DMS114 treated with DMSO at 0.1 percent for 48 hours (cell line): ENCODE measurements at regions not wholly inside any gene's neighbourhood (a gene's known extent, or its start where the extent isn't known, plus 50 kb on each side); places are given as distances from the start of the nearest gene placed in this dataset.

ENCODE experiments used
- DNase-seq: peaks from one replicate; lab custom pipeline; 2025; ENCODE audit not compliant: unreplicated experiment; lab: John Stamatoyannopoulos, UW

GRCh38 chr21:41653954-41654491, 112.8 kb downstream of the RIPK4 start:
- no peak for DNase-seq

GRCh38 chr21:41653243-41653953, 113.5 kb downstream of the RIPK4 start:
- DNase-seq = no peak

GRCh38 chr21:41651830-41652229, 115.0 kb downstream of the RIPK4 start:
- DNase-seq = no peak

GRCh38 chr21:41651406-41651805, 115.4 kb downstream of the RIPK4 start:
- DNase-seq = no peak

- DNase-seq = no peak
Measured at GRCh38 chr21:41650526-41651145, 116.2 kb downstream of the RIPK4 start.

GRCh38 chr21:41648591-41649031, 118.2 kb downstream of the RIPK4 start:
- no peak for DNase-seq

- no peak for DNase-seq
Measured at GRCh38 chr21:41647806-41648561, 118.9 kb downstream of the RIPK4 start.

GRCh38 chr21:41643246-41643966, 123.4 kb downstream of the RIPK4 start:
- no peak for DNase-seq

GRCh38 chr21:41641821-41642701, 124.8 kb downstream of the RIPK4 start:
- DNase-seq = no peak

- DNase-seq = no peak
Measured at GRCh38 chr21:41641510-41641815, 125.4 kb downstream of the RIPK4 start.

GRCh38 chr21:41640748-41641509, 125.9 kb downstream of the RIPK4 start:
- no peak for DNase-seq

GRCh38 chr21:41639766-41640165, 127.1 kb downstream of the RIPK4 start:
- DNase-seq = no peak

GRCh38 chr21:41639336-41639735, 127.5 kb downstream of the RIPK4 start:
- DNase-seq = no peak

- no peak for DNase-seq
Measured at GRCh38 chr21:41638201-41638790, 128.6 kb downstream of the RIPK4 start.

GRCh38 chr21:41636636-41637630, 129.0 kb upstream of the TMPRSS2 start:
- no peak for DNase-seq

- no peak for DNase-seq
Measured at GRCh38 chr21:41635874-41636273, 127.9 kb upstream of the TMPRSS2 start.

- DNase-seq = no peak
Measured at GRCh38 chr21:41634858-41635257, 126.9 kb upstream of the TMPRSS2 start.

GRCh38 chr21:41634211-41634694, 126.3 kb upstream of the TMPRSS2 start:
- DNase-seq = no peak
